HG03565 (cell line): ENCODE measurements at regions not wholly inside any gene's neighbourhood (a gene's known extent, or its start where the extent isn't known, plus 50 kb on each side); places are given as distances from the start of the nearest gene placed in this dataset.
A peak's percentile ranks its signal among the peaks of the same experiment; 100 is the strongest.
"Not testable (repeated sequence)": the region's sequence is repeated elsewhere in the genome, so short reads cannot be mapped to it uniquely, and the experiment has no call there.

Source experiments
- ATAC-seq: cut with Tn5 transposase; IDR thresholded peaks from one replicate; pipeline ENCODE4 v1.9.1; 2021; ENCODE audit warnings: mild to moderate bottlenecking, moderate library complexity; ENCODE audit not compliant: unreplicated experiment

- peak; percentile 84 for ATAC-seq
Measured at GRCh38 chr1:104636581-104636980, 886.9 kb downstream of the AMY1C start.

- ATAC-seq: no peak
Measured at GRCh38 chr1:104646233-104646632, 896.5 kb downstream of the AMY1C start.

DNA sequence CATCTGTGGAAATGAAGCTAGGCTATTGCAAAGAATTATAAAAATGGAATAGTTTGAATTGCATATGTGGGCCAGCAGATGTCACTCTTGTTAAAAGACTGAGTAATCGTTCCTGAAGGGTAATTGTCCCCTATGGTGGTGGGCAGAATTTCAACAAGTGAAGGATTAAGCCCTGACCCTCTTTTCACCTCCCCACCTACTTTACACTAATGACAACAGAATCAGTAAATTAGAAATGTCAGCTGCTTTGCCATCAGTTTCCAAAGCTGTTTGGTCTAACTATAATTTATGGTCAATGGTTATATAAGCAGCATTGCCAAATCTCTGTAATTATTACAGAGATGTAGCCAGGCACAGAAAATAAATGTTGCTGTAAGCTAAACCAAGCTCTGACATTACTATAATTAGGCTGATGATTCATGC is 898.6 kb downstream of the AMY1C start:
- ATAC-seq: peak; percentile 81

DNA sequence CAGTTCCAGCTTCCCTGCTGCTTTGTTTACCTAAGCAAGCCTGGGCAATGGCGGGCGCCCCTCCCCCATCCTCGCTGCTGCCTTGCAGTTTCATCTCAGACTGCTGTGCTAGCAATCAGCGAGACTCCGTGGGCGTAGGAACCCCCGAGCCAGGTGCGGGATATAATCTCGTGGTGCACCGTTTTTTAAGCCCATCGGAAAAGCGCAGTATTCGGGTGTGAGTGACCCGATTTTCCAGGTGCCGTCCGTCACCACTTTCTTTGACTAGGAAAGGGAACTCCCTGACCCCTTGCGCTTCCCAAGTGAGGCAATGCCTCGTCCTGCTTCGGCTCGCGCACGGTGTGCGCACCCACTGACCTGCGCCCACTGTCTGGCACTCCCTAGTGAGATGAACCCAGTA is 914.7 kb downstream of the AMY1C start:
- not testable (repeated sequence) for ATAC-seq

- ATAC-seq: no peak
Measured at GRCh38 chr1:104665300-104665699, 915.6 kb downstream of the AMY1C start.

- ATAC-seq: no peak
Measured at GRCh38 chr1:104671684-104672353, 922.1 kb downstream of the AMY1C start.

DNA sequence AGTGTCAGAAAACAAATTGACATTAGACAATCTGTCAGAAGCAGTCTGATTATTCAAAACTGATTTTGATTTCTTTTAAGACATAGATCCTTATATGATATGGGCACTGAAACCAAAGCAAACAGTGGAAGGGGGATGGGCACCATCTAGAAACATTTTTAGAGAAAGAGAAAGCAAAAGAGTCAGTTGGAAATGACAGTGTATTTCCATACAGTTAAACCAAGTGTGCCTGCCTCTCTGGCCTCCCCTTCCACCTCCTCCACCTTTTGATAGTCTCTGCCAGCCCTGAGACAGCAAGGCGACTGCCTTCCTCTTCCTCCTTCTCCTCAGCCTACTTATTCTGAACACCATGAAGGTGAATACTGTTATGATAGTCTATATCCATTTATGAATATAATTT is 949.7 kb downstream of the AMY1C start:
- ATAC-seq: no peak

- no peak for ATAC-seq
Measured at GRCh38 chr1:104702731-104703130, 953.0 kb downstream of the AMY1C start.

DNA sequence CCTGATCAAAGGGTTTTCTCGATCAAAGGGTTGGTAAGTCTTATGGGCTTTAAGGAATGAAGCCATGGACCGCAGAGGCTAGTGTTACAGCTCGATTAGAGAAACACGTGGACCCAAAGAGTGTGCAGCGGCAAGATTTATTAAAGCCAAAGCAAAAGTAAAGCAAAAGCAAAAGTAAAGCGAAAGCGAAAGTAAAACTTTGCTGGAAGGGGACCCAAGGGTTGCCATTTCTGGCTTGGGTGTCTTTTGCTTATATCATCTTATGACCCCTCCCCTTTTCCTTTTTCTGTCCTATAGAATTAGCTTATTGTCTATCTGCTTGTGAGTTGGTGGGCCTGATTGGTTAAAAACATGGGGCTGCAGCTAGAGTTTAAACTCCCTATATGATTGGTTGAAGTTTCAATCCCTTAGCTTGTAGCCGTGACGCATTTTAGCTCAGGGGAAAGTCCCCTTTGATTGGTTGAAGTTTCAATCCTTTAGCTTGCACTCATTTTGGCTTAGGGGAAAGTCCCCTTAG is 957.0 kb downstream of the AMY1C start:
- peak; percentile 62 for ATAC-seq

DNA sequence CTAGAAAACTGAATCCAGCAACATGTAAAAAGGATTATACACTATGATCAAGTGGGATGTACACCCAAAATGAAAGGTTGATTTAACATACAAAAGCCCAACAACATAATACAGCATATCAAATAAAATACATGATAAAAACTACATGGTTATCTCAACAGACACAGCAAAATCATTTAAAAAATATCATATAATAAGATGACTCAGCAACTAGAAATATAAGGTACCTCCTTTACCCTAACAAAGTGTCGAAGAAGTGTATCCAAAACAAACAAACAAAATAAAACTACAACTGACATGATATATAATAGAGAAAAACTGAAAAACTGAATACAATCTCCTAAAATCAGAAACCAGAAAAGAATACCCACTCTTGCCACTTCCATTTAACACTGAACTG is 969.1 kb downstream of the AMY1C start:
- ATAC-seq: no peak

GRCh38 chr1:104720741-104721140 is 971.0 kb downstream of the AMY1C start:
- no peak for ATAC-seq

DNA sequence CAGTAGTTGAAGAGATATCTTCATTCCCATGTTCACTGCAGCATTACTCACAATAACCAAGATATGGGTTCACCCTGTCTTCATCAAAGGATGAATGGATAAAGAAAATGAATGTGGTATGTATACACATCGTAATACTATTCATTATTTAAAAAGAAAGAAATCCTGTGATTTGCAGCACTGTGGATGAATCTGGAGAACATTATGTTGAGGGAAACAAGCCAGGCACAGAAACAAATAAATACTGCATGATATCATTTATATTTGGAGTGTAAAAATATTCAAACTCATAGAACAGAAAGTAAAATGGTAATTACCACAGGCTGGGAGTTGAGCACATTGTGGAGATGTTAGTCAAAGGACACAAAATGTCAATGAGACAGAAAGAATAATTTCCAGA is 977.2 kb downstream of the AMY1C start:
- no peak for ATAC-seq

GRCh38 chr1:104733866-104734265 is 984.2 kb downstream of the AMY1C start:
- no peak for ATAC-seq

- no peak for ATAC-seq
Measured at GRCh38 chr1:104745875-104746274, 996.2 kb downstream of the AMY1C start.

- ATAC-seq: peak; percentile 52
Measured at GRCh38 chr1:104746994-104747393, 997.3 kb downstream of the AMY1C start.

GRCh38 chr1:104760017-104760416 is 1010.3 kb downstream of the AMY1C start:
- peak; percentile 97 for ATAC-seq

DNA sequence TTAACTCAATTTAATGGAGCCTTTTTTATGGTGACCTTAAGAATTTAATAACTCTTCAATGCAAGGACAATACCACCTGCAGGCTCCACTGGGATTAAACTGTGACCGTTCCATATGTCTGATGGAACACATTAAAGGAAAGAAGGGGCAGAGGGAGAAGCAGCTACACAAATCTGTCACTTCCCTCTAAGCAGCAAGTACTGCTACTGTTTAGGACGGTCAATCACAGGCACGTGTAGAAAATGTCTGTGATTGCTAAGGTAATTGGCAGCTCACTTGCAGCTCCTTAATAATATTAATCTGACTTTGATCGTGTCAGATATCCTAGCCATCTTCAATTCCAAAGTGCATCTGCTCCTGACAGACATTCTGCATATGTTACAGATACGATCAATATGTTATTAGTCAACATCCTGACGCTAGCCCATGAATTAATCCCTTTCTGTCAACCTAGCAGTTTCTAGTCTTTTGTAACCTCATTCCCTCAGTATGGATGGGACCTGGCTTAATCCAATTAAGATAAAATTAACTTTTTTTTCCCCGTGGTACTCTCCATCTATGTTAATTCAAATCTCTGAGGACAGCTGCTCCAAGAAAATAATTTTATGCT is 1012.4 kb downstream of the AMY1C start:
- ATAC-seq: no peak

GRCh38 chr1:104765085-104765484 is 1015.4 kb downstream of the AMY1C start:
- ATAC-seq: peak; percentile 75

- ATAC-seq: peak; percentile 36
Measured at GRCh38 chr1:104768466-104768865, 1018.8 kb downstream of the AMY1C start.

DNA sequence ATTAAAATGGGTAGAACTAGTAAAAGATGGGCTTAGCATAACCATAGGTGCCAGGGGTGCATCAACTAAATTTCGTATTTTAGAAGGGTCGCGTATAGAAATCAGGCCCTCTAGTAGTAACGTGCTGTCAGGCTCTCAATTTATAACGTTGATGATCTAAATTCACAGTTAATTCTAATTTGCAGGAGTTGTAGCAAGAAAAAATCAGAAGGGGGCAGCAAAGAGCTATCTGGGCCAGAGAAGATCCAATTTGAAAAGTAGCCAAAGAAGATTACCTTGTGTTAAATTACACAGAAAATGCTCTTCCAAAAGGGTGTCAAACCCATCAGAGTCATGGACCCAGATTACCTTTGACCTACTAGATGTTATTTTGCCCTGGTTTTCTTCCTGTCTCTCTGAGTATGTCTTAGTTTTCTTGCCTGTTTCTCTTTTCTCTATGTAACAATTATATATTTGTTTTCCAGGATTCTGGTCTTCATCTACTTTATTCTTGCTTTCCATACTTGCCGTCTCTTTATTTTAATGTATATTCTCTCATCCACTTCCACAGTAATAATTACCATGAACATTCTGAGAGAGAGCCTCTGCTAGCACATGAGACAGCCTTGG is 1030.9 kb downstream of the AMY1C start:
- no peak for ATAC-seq

GRCh38 chr1:104785575-104786187 is 1036.0 kb downstream of the AMY1C start:
- ATAC-seq: no peak
